ENCODE measurements at regions not wholly inside any gene's neighbourhood (a gene's known extent, or its start where the extent isn't known, plus 50 kb on each side); places are given as distances from the start of the nearest gene placed in this dataset.

- TF ChIP-seq GATA2 (IDR thresholded peaks at IDR 0.05; ENCODE audit: low read depth, low read length) (no peak), GATA3 (IDR thresholded peaks at IDR 0.05; ENCODE audit: low read depth, low read length) (no peak)
Measured at GRCh38 chr1:181352695-181353094, 130.6 kb upstream of the CACNA1E start.

All from SH-SY5Y (cell line).